K562 (cell line): ENCODE measurements at regions not wholly inside any gene's neighbourhood (a gene's known extent, or its start where the extent isn't known, plus 50 kb on each side); places are given as distances from the start of the nearest gene placed in this dataset.

ENCODE experiments used
- CTCFL ChIP-seq: IDR thresholded peaks from 2 replicates; pipeline ENCODE4 v1.6.1; 2011; ENCODE audit warnings: borderline replicate concordance, low read depth, mild to moderate bottlenecking, moderate library complexity, low read length; ENCODE audit not compliant: insufficient read depth, poor library complexity, severe bottlenecking
- ETV6 ChIP-seq, 3 experiments: fragments of 150-350 bp in 1 of 3; sonication (generic) in 1 of 3; formaldehyde crosslinking in 1 of 3; IDR thresholded peaks; 2 replicates each; pipeline versions ENCODE4 v1.6.1 to v1.8.0; 2014 to 2022; ENCODE audit warnings: borderline replicate concordance in 2 of 3, low read depth in 2 of 3, antibody characterized with exemption in 1 of 3, low read length in 1 of 3, mild to moderate bottlenecking in 1 of 3, missing genetic modification reagents in 1 of 3
- HDGF ChIP-seq: fragments of 450-650 bp; IDR thresholded peaks from 2 replicates; pipeline ENCODE4 v1.6.1; 2016
- JUND ChIP-seq, 2 experiments: IDR thresholded peaks; 2 replicates in 1 of 2; 3 replicates in 1 of 2; pipeline ENCODE4 v1.6.1; 2011; ENCODE audit warnings: borderline replicate concordance in 2 of 2, low read depth in 2 of 2, low read length in 2 of 2, improper control_type of control experiment in 1 of 2, missing biosample characterization in 1 of 2, missing genetic modification characterization in 1 of 2, missing genetic modification reagents in 1 of 2
- NR2C2 ChIP-seq, 2 experiments: fragments of 200-800 bp in 1 of 2; sonication (Bioruptor generic) in 1 of 2; sonication (generic) in 1 of 2; formaldehyde crosslinking in 1 of 2; IDR thresholded peaks; 2 replicates each; pipeline versions ENCODE4 v1.6.1 to v1.8.0; 2016 to 2022; ENCODE audit warnings: mild to moderate bottlenecking in 1 of 2, missing compliant biosample characterization in 1 of 2, missing genetic modification characterization in 1 of 2, missing genetic modification reagents in 1 of 2
- PCBP2 ChIP-seq: fragments of 200-400 bp; formaldehyde crosslinking; IDR thresholded peaks from 2 replicates; pipeline ENCODE4 v1.6.1; 2018; ENCODE audit warnings: low read length, low read depth, mild to moderate bottlenecking, moderate library complexity; ENCODE audit not compliant: poor library complexity, severe bottlenecking
- RFX7 ChIP-seq: fragments of 250-450 bp; sonication (Bioruptor Pico); IDR thresholded peaks from 2 replicates; pipeline ENCODE4 v1.5.1; 2021; ENCODE audit warnings: mild to moderate bottlenecking
- SIRT6 ChIP-seq: IDR thresholded peaks from one replicate; pipeline ENCODE4 v1.6.1; 2012; ENCODE audit warnings: low read depth, mild to moderate bottlenecking, control low read depth, inconsistent platforms, low read length, moderate library complexity
- SOX6 ChIP-seq: fragments of 450-650 bp; IDR thresholded peaks from 2 replicates; pipeline ENCODE4 v1.6.1; 2014; ENCODE audit warnings: mild to moderate bottlenecking
- STAG1 ChIP-seq: sonication (generic); formaldehyde crosslinking; IDR thresholded peaks from 2 replicates; pipeline ENCODE4 v1.5.0; 2020; ENCODE audit warnings: missing genetic modification reagents, borderline replicate concordance
- ZFPM2 ChIP-seq: fragments of 250-450 bp; sonication (Bioruptor Pico); IDR thresholded peaks from 2 replicates; pipeline ENCODE4 v1.5.1; 2022; ENCODE audit warnings: mild to moderate bottlenecking
- ZNF197 ChIP-seq: fragments of 200-800 bp; sonication (Bioruptor generic); IDR thresholded peaks from 2 replicates; pipeline ENCODE4 v1.6.1; 2016; ENCODE audit warnings: low read depth, missing genetic modification characterization, missing compliant biosample characterization
- ZNF224 ChIP-seq: sonication (generic); formaldehyde crosslinking; IDR thresholded peaks from 2 replicates; pipeline ENCODE4 v1.8.0; 2022; ENCODE audit warnings: mild to moderate bottlenecking, missing genetic modification reagents
- ZNF407 ChIP-seq: fragments of 450-650 bp; IDR thresholded peaks from 2 replicates; pipeline ENCODE4 v1.6.1; 2016; ENCODE audit warnings: low read depth
- ZNF431 ChIP-seq: sonication (generic); formaldehyde crosslinking; IDR thresholded peaks from 2 replicates; pipeline ENCODE4 v1.8.0; 2022; ENCODE audit warnings: mild to moderate bottlenecking, missing genetic modification reagents
- ZNF696 ChIP-seq: fragments of 250-450 bp; sonication (Bioruptor Pico); conservative IDR thresholded peaks from 2 replicates; pipeline ENCODE4 v1.4.0; 2020; ENCODE audit warnings: mild to moderate bottlenecking, moderate library complexity
- ZSCAN29 ChIP-seq: fragments of 450-650 bp; IDR thresholded peaks from 2 replicates; pipeline ENCODE4 v1.6.1; 2017

- TF ChIP-seq ZNF224, result no peak
- TF ChIP-seq ZNF407, result no peak
- no peak for TF ChIP-seq JUND (IDR thresholded peaks at IDR 0.05; ENCODE audit: borderline replicate concordance, low read depth, low read length)
- no peak for TF ChIP-seq JUND (tag; IDR thresholded peaks at IDR 0.05; ENCODE audit: borderline replicate concordance, low read depth, low read length)
- TF ChIP-seq SIRT6, result no peak
- TF ChIP-seq ZSCAN29, result no peak
- peak; percentile 72; the same call in 1 of the 2 replicates for TF ChIP-seq STAG1 (CRISPR knock-in tag)
- peak; percentile 37 for TF ChIP-seq CTCFL
- no peak for TF ChIP-seq ZNF197 (CRISPR knock-in tag)
- TF ChIP-seq NR2C2 (CRISPR knock-in tag; IDR thresholded peaks at IDR 0.05), result no peak
- no peak for TF ChIP-seq NR2C2 (tag; IDR thresholded peaks at IDR 0.05)
- TF ChIP-seq PCBP2, result no peak
- TF ChIP-seq ZNF696 (CRISPR knock-in tag), result no peak
- TF ChIP-seq ZNF431 (CRISPR knock-in tag), result no peak
- TF ChIP-seq SOX6, result no peak
- TF ChIP-seq RFX7 (CRISPR knock-in tag), result no peak
- no peak for TF ChIP-seq ZFPM2 (CRISPR knock-in tag)
- no peak for TF ChIP-seq HDGF
- TF ChIP-seq ETV6 (IDR thresholded peaks at IDR 0.05; ENCODE audit: borderline replicate concordance in 1 of 2, low read depth in 2 of 2, low read length in 1 of 2), result no peak
- no peak for TF ChIP-seq ETV6 (CRISPR knock-in tag; IDR thresholded peaks at IDR 0.05; ENCODE audit: borderline replicate concordance)
Measured at GRCh38 chr4:26028793-26029567, 115.0 kb downstream of the SMIM20 start (continued).
